ENCODE measurements at regions not wholly inside any gene's neighbourhood (a gene's known extent, or its start where the extent isn't known, plus 50 kb on each side); places are given as distances from the start of the nearest gene placed in this dataset.
"Not testable (repeated sequence)": the region's sequence is repeated elsewhere in the genome, so short reads cannot be mapped to it uniquely, and the experiment has no call there.

DNA sequence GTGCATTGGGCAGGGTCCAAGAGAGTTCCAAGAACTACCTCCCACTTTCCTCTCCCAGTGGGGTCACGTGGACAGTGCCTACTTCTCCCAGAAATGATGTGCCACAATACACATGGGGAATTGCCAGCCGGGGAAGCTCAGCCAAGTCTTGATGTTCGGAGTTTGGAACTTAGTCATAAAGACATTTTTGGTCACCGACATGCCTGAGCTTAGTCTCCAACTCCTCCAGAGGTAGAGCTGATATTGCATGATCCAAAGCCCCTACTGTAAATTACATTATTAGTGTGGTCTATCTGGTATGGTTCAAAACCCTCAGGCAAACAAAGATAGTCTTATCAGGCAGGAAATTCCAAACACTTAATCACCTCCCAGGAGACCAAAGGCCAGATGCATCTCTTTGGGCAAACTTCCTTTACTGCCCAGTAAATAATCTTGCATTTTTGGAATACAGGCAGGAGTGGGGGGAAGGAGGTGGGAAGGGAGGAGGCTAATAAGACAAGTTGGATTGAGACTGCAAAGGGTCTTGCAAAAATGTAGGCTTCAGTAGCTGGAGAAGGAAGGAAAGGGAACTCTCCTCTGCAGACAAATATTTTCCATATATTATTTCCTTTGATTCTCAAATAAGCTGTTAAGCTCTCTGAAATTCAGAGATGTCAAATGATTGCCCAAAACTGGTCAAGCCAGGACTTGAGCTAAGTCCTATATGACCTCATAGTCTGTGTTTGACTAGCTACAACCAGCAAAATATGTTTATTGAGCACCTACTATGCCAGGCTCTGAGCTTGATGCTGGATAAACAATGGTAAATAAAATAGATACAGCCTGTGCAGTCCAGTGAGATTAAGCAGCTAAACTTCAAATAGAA lies 99.4 kb downstream of the DRD1 start:
- DNase-seq: no peak

- no peak for DNase-seq
Measured at GRCh38 chr5:175343308-175343707, 100.7 kb downstream of the DRD1 start.

GRCh38 chr5:175340180-175340579 lies 103.8 kb downstream of the DRD1 start:
- DNase-seq: no peak

DNA sequence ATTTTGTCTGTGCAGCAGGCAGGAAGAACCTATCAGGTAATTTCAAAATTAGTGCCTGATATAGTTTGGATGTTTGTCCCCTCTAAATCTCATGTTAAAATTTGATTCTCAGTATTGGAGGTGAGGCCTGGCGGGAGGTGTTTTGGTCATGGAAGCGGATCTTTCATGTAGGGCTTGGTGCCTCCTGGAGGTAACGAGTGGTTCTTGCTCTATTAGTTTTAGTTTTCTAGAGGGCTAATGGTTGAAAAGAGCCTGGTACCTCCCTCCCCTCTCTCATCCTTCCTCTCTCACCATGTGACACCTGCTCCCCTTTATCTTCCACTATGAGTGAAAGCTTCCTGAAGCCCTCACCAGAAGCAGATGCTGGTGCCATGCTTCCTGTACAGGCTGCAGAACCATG lies 106.3 kb downstream of the DRD1 start:
- no peak for DNase-seq

GRCh38 chr5:175336781-175337180 lies 107.2 kb downstream of the DRD1 start:
- DNase-seq: no peak

DNA sequence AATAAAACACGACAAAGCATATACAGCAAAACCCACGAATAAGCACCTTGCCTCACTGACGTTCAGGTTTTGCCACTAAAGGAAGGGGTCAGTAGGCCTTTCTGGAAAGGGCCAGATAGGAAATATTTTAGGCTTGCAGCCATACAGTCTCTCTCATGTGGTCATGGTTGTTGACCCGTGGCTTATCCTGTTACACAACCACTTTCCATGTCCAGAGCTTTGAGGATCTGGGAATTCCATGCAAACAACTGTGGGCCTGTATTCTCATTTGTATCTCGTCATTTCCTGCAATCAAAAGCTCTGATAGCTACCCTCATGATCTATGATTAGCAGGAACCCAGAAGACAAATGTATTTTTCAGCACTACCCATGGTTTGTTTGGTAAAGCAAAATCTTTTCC lies 108.3 kb downstream of the DRD1 start:
- no peak for DNase-seq

GRCh38 chr5:175331173-175332036 lies 112.6 kb downstream of the DRD1 start:
- DNase-seq: not testable (repeated sequence)

- no peak for DNase-seq
Measured at GRCh38 chr5:175329976-175330375, 114.0 kb downstream of the DRD1 start.

GRCh38 chr5:175328687-175329086 lies 115.3 kb downstream of the DRD1 start:
- DNase-seq: no peak

DNA sequence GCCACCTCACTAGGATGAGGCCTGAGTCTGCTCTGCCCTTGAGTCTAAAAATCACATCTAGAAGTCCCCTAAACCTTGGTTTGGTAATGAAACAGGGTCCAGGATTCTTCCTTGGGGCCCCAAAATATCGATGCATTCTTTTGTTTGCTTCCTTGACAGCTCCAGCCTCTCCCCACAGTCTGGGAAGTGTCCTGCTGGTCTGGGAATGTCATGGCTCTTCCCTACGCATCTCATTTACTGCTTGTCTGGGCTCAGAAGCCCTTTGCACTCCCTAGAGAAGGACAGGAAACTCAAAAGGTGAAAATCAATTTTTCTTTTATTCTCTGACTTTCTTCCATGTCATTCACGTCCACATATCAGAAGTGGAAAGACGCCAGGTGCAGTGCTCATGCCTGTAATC lies 115.8 kb downstream of the DRD1 start:
- no peak for DNase-seq

DNA sequence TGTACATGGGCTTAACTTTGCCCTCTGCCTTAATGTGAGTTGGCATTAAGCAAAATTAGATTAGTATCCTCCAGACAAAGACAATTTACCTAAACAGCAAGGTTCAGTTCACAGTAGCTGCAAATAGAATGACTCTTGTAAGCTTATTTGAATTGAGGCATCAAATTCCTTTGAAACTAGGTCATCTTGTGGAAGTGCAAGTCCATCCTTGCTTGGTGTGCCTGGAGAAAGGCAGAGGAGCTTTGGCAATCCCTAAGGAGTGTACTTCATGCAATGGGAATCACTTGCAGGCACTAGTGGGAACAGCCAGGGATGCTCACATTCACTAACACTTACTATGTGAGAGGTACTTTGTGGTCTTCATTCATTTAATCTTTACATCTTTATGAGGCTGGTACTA lies 118.3 kb downstream of the DRD1 start:
- no peak for DNase-seq

GRCh38 chr5:175321927-175322532 lies 122.0 kb downstream of the DRD1 start:
- DNase-seq: no peak

DNA sequence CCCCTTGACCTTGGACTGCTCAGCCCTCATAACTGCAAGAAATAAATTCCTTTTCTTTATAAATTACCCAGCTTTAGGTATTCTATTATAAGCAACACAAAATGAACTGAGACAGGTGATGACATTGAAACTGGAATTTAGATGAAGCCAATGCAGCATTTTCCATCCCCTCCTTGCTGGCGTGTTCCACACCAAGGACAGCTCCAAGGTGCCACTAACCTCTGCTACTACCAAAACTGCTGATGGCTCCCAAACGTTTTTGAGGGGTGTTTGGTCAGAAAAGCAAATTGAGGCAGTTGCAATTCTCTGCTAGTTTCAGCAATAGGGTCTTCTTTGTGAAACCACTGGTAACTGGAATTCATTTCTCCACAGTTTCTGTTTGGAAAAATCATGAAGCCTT lies 124.8 kb downstream of the DRD1 start:
- no peak for DNase-seq

DNA sequence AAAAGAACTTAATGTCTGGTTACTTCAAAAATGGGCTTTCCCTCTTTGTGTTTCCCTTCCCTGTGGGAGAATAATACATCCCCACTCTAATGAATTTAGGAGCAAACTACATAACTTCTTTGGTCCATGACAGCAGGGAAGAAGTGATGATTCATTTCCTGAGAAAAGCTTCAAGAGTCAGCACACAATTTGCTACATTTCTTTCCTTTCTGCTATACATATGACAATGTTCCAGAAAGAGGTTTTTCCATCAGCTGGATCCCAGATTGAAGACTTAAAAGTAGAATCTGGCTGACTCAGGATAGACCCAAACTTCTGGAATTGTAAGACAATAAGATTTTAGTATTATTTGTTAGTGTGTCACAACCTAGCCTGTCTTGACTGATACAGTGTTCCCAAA lies 126.1 kb downstream of the DRD1 start:
- DNase-seq: no peak

DNA sequence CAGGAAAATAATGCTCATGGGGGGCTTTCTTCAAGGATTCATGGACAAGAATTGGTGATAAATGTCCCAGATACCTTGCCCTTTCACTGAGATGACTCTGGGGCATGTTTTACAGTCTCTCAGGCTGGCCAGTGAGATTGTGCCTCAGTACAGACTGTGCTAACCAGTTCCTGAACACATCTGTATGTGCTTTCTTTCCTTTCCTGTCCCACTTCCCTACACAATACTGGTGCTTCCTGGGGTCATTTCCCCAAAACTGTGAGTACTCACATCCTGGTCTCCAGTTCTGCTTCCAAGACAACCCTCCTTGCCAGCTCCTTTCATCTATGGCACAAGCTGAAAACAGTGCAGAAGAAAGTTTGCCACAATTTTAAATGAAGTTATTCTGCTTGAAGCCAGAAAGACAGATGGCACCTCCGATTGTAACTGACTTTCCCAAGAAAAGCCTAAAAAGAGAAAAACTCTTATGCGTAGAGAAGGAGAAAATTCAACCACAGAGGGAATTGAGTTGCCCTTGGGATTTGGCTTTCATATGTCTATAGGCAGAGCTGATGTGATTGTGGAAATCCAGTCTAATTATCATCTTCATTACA lies 134.7 kb downstream of the DRD1 start:
- no peak for DNase-seq

DNA sequence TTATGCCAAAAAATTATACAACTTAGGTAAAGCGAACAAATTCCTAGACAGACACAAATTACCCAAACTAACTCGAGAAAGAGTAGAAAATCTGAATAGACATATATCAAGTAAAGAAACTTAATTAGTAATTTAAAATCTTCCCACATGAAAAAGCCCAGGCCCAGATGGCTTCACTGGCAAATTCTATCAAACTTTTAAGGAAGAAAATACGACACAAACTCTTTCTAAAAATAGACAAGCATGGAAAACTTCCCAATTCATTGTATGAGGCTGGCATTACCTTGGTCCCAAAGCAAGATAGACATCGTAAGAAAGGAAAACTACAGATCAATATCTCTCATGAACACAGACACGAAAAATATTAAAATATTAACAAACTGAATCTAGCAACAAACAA lies 135.3 kb downstream of the DRD1 start:
- DNase-seq: no peak

GRCh38 chr5:175306381-175306780 lies 137.6 kb downstream of the DRD1 start:
- DNase-seq: no peak

GRCh38 chr5:175305251-175305650 lies 138.7 kb downstream of the DRD1 start:
- no peak for DNase-seq

GRCh38 chr5:175290379-175290778 lies 153.6 kb downstream of the DRD1 start:
- DNase-seq: no peak

DNA sequence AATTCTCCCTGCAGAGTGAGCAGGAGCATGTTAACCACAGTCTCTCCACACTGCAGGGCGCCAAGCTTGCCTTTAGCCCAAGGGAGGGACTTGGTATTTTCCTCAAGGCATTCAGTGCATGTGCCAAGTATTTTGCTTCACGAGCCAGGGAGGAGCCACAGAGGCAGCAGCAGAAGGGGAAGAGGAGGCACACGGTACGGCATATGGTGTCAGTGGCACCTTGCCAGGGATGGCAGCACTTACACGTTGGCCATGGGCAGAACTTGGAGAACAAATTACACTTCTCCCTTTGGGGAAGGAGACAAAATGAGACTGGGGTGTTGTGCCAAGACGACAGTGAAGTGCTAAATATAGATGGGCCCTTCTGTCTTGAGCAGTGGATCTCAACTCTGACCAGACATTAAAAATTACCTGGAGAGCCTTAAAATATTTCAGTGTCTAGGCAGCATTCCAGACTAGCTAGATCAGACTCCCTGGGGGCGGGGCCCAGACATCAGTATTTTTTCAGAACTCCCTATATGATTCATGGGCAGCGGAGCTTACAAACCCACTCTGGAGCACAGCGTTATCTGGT lies 155.8 kb downstream of the DRD1 start:
- no peak for DNase-seq

- DNase-seq: no peak
Measured at GRCh38 chr5:175286981-175287380, 157.0 kb downstream of the DRD1 start.

DNA sequence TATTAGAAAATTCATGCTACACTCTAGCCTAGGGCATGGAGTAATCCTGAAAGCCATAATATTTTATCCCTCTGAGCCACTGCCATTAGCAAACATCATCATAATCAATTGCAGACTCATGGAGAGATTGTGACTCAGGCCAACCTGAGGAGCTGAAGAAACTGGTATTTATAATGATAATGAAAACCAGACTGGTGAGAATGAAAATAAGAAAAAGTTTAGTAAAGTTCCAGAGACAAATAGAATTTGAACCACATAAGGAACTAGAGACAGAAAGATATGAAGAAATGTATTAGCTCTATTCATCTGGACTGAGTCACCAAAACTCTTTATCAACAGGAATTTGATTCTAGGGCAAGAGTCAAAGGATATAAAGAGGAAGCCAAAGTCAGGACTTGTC lies 158.7 kb downstream of the DRD1 start:
- no peak for DNase-seq

GRCh38 chr5:175284806-175285205 lies 159.2 kb downstream of the DRD1 start:
- DNase-seq: no peak
